Brain microvascular endothelial cell (primary cell): ENCODE measurements at regions not wholly inside any gene's neighbourhood (a gene's known extent, or its start where the extent isn't known, plus 50 kb on each side); places are given as distances from the start of the nearest gene placed in this dataset.

ENCODE experiments used
- DNase-seq: peaks from one replicate; pipeline ENCODE4 v3.0.0-alpha.2; 2020
- H3K27ac ChIP-seq: fragments of 250-450 bp; sonication (Bioruptor Pico); 2 replicates; pipeline ENCODE4 v1.5.1; 2020; ENCODE audit warnings: mild to moderate bottlenecking, moderate library complexity
- H3K27me3 ChIP-seq: fragments of 250-450 bp; sonication (Bioruptor Pico); replicated peaks from 2 replicates; pipeline ENCODE4 v1.5.1; 2020; ENCODE audit warnings: mild to moderate bottlenecking
- H3K36me3 ChIP-seq: fragments of 250-450 bp; sonication (Bioruptor Pico); replicated peaks from 2 replicates; pipeline ENCODE4 v1.5.1; 2020; ENCODE audit warnings: mild to moderate bottlenecking
- H3K4me3 ChIP-seq: 2 replicates; pipeline ENCODE4 v1.5.1; 2011; ENCODE audit warnings: low read depth, mild to moderate bottlenecking, control low read depth, low read length, moderate library complexity
- CTCF ChIP-seq: IDR thresholded peaks from 2 replicates; pipeline ENCODE4 v1.5.1; 2011; ENCODE audit warnings: low read depth, mild to moderate bottlenecking, moderate library complexity, low read length, control low read depth, inconsistent platforms; ENCODE audit errors: missing control alignments
- in situ Hi-C: cut with HindIII; loops from 2 replicates; pipeline ENCODE4 v1.10.0; 2017; ENCODE audit warnings: low sequenced_read_pairs, low pct_ligation_motif_present

GRCh38 chr15:53367740-53368139 lies 391.7 kb downstream of the WDR72 start:
- in situ Hi-C loops, result no loop called here
- H3K27me3 ChIP-seq, result no peaks in the 10 kb centered on the region
- DNase-seq, result no peak
- H3K4me3 ChIP-seq, result no peak overlapping the region
- no peak overlapping the region for H3K27ac ChIP-seq
- no peak for TF ChIP-seq CTCF
- H3K36me3 ChIP-seq, result no peaks in the 10 kb centered on the region

- TF ChIP-seq CTCF, result no peak
- Histone ChIP-seq H3K36me3 (no peaks in the 10 kb centered on the region), H3K27me3 (no peaks in the 10 kb centered on the region), H3K4me3 (no peak overlapping the region), H3K27ac (no peak overlapping the region)
- DNase-seq, result no peak
- in situ Hi-C loops, result no loop called here
Measured at GRCh38 chr15:53360881-53361280, 398.6 kb downstream of the WDR72 start.

- in situ Hi-C loops, result no loop called here
- no peak for DNase-seq
- Histone ChIP-seq H3K4me3 (no peak overlapping the region), H3K27ac (no peak overlapping the region), H3K36me3 (no peaks in the 10 kb centered on the region), H3K27me3 (no peaks in the 10 kb centered on the region)
- no peak for TF ChIP-seq CTCF
Measured at GRCh38 chr15:53359038-53359437, 400.4 kb downstream of the WDR72 start.

GRCh38 chr15:53354874-53355273 lies 404.6 kb downstream of the WDR72 start:
- Histone ChIP-seq H3K4me3 (no peak overlapping the region), H3K27ac (no peak overlapping the region), H3K27me3 (no peaks in the 10 kb centered on the region), H3K36me3 (no peaks in the 10 kb centered on the region)
- no peak for TF ChIP-seq CTCF
- in situ Hi-C loops, result no loop called here
- no peak for DNase-seq

GRCh38 chr15:53351373-53351772 lies 408.1 kb downstream of the WDR72 start:
- Histone ChIP-seq H3K27ac (no peak overlapping the region), H3K27me3 (no peaks in the 10 kb centered on the region), H3K4me3 (no peak overlapping the region), H3K36me3 (no peaks in the 10 kb centered on the region)
- in situ Hi-C loops, result no loop called here
- no peak for DNase-seq
- peak; percentile 12 for TF ChIP-seq CTCF

- no peak overlapping the region for H3K4me3 ChIP-seq
- DNase-seq, result no peak
- no peaks in the 10 kb centered on the region for H3K27me3 ChIP-seq
- H3K27ac ChIP-seq, result no peak overlapping the region
- TF ChIP-seq CTCF, result no peak
- in situ Hi-C loops, result no loop called here
- H3K36me3 ChIP-seq, result no peaks in the 10 kb centered on the region
Measured at GRCh38 chr15:53346583-53346982, 412.9 kb downstream of the WDR72 start.
